ENCODE measurements at regions not wholly inside any gene's neighbourhood (a gene's known extent, or its start where the extent isn't known, plus 50 kb on each side); places are given as distances from the start of the nearest gene placed in this dataset.

GRCh38 chr7:16038906-16039305 lies 352.4 kb upstream of the MEOX2 start:
- TF ChIP-seq CTCF (IDR thresholded peaks at IDR 0.05) (no peak), POLR2AphosphoS5 (IDR thresholded peaks at IDR 0.05; ENCODE audit: low read depth, low read length) (no peak), TCF7L2 (IDR thresholded peaks at IDR 0.05; ENCODE audit: low read depth, low read length) (no peak), SIN3A (IDR thresholded peaks at IDR 0.05; ENCODE audit: borderline replicate concordance, insufficient read depth, low read depth, low read length) (no peak)
- TF ChIP-seq, protein P1, sequence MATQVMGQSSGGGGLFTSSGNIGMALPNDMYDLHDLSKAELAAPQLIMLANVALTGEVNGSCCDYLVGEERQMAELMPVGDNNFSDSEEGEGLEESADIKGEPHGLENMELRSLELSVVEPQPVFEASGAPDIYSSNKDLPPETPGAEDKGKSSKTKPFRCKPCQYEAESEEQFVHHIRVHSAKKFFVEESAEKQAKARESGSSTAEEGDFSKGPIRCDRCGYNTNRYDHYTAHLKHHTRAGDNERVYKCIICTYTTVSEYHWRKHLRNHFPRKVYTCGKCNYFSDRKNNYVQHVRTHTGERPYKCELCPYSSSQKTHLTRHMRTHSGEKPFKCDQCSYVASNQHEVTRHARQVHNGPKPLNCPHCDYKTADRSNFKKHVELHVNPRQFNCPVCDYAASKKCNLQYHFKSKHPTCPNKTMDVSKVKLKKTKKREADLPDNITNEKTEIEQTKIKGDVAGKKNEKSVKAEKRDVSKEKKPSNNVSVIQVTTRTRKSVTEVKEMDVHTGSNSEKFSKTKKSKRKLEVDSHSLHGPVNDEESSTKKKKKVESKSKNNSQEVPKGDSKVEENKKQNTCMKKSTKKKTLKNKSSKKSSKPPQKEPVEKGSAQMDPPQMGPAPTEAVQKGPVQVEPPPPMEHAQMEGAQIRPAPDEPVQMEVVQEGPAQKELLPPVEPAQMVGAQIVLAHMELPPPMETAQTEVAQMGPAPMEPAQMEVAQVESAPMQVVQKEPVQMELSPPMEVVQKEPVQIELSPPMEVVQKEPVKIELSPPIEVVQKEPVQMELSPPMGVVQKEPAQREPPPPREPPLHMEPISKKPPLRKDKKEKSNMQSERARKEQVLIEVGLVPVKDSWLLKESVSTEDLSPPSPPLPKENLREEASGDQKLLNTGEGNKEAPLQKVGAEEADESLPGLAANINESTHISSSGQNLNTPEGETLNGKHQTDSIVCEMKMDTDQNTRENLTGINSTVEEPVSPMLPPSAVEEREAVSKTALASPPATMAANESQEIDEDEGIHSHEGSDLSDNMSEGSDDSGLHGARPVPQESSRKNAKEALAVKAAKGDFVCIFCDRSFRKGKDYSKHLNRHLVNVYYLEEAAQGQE (IDR thresholded peaks at IDR 0.05; ENCODE audit: insufficient read depth in 1 of 2, low read depth in 2 of 2, low read length in 1 of 2): no peak

Measured in Panc1 (cell line).